ENCODE measurements at regions not wholly inside any gene's neighbourhood (a gene's known extent, or its start where the extent isn't known, plus 50 kb on each side); places are given as distances from the start of the nearest gene placed in this dataset.
"Not testable (repeated sequence)": the region's sequence is repeated elsewhere in the genome, so short reads cannot be mapped to it uniquely, and the experiment has no call there.

- DNase-seq (ENCODE audit: low read depth) = not testable (repeated sequence)
Observed at GRCh38 chr21:9788281-9788680, 733.1 kb upstream of the TPTE start.

GRCh38 chr21:9790354-9790753 is 731.0 kb upstream of the TPTE start:
- not testable (repeated sequence) for DNase-seq (ENCODE audit: low read depth)

DNA sequence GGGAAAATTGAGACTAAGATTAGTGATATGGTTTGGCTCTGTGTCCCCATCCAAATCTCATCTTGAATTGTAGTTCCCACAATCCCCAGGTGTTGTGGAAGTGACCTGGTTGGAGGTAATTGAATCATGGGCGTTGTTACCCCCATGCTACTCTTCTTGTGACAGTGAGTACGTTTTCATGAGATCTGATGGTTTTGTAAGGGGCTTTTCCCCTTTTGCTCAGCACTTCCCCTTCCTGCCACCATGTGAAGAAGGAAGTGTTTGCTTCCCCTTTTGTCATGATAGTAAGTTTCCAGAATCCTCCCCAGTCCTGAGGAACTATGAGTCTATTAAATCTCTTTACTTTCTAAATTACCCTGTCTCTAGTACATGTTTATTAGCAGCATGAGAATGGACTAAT is 729.9 kb upstream of the TPTE start:
- not testable (repeated sequence) for DNase-seq (ENCODE audit: low read depth)

GRCh38 chr21:9795291-9795690 is 726.1 kb upstream of the TPTE start:
- DNase-seq (ENCODE audit: low read depth) = not testable (repeated sequence)

DNA sequence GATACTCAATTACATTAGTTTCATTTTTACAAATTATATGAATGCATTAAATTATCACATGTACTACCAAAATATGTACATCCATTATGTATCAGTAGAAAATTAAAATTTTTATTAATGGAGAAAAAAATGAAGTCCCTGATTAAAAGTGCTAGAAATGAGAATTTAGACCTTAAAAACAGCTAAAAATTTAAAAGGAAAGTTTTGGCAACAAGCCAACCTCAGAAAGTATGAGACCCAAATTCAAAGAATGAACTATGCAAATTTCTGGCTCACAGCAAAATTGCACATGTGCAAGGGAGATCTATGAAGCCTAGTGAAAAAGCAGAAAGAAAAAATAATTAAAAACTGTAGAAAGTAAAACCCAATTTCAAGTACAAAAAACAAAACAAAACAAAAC is 725.1 kb upstream of the TPTE start:
- not testable (repeated sequence) for DNase-seq (ENCODE audit: low read depth)

GRCh38 chr21:9807675-9808074 is 713.7 kb upstream of the TPTE start:
- not testable (repeated sequence) for DNase-seq (ENCODE audit: low read depth)

GRCh38 chr21:9811223-9812004 is 710.0 kb upstream of the TPTE start:
- not testable (repeated sequence) for DNase-seq (ENCODE audit: low read depth)

- DNase-seq (ENCODE audit: low read depth) = not testable (repeated sequence)
Observed at GRCh38 chr21:9812507-9812906, 708.9 kb upstream of the TPTE start.

DNA sequence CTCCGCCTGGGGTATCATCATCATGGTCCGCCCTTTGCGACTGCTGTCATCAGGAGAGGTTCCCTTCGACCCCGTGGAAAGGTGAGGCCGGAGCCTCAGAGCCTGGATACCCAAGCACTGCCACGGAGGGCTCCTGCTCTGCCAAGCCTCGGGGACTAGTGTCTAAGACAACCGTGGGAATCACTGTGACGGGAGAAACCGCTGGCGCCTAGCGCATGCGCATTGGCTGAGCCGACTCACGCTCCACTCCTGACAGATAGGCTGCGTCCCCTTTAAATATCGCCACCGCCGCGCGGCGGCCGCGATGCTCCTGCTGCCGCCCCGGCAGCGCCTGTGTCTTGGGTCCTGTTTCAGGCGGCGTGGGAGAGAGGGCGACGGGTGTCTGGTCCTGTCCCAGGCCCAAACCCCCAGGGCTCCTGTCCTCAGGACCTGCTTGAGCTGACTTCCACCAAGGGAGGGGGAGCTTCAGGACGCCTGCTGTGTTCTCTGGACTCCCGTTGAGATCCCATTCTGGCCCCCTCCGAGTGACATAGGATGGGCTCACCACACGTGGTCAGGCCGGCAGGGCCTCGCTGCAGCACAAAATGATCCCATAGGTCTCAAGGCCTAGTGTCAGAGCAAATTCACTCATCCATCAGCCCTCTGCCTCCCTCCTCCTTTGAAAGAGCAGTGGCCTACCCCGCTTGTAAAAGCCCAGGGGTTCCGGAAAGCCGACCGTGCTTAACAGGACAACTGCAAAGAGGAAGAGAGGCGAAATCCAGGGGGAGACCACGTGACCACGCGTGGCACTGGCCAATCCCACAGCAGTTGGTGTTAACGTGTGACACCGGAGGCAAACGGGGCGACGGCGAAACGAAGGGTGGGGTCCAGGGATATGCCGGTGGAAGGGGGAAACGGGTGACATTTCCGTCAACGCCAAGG is 707.2 kb upstream of the TPTE start:
- not testable (repeated sequence) for DNase-seq (ENCODE audit: low read depth)

DNA sequence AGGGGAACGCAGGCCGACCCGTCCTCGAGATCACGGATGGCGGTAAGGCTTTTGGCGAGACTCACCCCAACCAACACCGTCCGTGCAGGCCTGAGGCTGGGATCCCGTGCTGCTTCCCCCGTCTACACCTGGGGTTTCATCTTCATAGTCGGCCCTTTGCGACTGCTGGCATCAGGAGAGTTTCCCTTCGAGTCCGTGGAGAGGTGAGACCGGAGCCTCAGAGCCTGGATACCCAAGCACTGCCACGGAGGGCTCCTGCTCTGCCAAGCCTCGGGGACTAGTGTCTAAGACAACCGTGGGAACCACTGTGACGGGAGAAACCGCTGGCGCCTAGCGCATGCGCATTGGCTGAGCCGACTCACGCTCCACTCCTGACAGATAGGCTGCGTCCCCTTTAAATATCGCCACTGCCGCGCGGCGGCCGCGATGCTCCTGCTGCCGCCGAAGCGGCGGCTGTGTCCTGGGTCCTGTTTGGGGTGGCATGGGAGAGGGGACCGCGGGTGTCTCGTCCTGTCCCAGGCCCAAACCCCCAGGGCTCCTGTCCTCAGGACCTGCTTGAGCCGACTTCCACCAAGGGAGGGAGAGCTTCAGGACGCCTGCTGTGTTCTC is 706.1 kb upstream of the TPTE start:
- not testable (repeated sequence) for DNase-seq (ENCODE audit: low read depth)

DNA sequence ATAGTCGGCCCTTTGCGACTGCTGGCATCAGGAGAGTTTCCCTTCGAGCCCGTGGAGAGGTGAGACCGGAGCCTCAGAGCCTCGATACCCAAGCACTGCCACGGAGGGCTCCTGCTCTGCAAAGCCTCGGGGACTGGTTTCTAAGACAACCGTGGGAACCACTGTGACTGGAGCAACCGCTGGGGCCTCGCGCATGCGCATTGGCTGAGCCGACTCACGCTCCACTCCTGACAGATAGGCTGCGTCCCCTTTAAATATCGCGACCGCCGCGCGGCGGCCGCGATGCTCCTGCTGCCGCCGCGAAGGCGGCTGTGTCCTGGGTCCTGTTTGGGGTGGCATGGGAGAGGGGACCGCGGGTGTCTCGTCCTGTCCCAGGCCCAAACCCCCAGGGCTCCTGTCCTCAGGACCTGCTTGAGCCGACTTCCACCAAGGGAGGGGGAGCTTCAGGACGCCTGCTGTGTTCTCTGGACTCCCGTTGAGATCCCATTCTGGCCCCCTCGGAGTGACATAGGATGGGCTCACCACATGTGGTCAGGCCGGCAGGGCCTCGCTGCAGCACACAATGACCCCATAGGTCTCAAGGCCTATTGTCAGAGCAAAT is 704.5 kb upstream of the TPTE start:
- DNase-seq (ENCODE audit: low read depth) = not testable (repeated sequence)

DNA sequence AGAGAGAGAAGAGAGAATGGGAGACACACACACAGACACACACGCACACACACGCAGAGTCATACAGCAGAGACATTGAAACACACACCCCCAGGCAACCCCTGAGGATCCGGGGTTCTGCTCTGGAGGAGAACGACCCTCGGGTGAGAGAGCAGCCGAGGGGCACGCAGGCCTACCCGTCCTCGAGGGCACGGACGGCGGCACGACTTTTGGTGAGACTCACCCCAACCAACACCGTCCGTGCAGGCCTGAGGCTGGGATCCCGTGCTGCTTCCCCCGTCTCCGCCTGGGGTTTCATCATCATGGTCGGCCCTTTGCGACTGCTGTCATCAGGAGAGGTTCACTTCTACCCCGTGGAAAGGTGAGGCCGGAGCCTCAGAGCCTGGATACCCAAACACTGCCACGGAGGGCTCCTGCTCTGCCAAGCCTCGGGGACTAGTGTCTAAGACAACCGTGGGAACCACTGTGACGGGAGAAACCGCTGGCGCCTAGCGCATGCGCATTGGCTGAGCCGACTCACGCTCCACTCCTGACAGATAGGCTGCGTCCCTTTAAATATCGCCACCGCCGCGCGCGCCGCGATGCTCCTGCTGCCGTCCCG is 703.4 kb upstream of the TPTE start:
- not testable (repeated sequence) for DNase-seq (ENCODE audit: low read depth)

GRCh38 chr21:9819549-9820192 is 701.7 kb upstream of the TPTE start:
- not testable (repeated sequence) for DNase-seq (ENCODE audit: low read depth)

- DNase-seq (ENCODE audit: low read depth) = not testable (repeated sequence)
Observed at GRCh38 chr21:9820579-9820978, 700.8 kb upstream of the TPTE start.

DNA sequence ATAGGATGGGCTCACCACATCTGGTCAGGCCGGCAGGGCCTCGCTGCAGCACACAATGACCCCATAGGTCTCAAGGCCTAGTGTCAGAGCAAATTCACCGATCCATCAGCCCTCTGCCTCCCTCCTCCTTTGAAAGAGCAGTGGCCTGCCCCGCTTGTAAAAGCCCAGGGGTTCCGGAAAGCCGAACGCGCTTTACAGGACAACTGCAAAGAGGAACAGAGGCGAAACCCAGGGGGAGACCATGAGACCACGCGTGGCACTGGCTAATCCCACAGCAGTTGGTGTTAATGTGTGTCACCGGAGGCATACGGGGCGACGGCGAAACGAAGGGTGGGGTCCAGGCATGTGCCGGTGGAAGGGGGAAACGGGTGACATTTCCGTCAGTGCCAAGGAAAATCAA is 699.9 kb upstream of the TPTE start:
- DNase-seq (ENCODE audit: low read depth) = not testable (repeated sequence)

GRCh38 chr21:9822093-9822820 is 699.1 kb upstream of the TPTE start:
- DNase-seq (ENCODE audit: low read depth) = not testable (repeated sequence)

DNA sequence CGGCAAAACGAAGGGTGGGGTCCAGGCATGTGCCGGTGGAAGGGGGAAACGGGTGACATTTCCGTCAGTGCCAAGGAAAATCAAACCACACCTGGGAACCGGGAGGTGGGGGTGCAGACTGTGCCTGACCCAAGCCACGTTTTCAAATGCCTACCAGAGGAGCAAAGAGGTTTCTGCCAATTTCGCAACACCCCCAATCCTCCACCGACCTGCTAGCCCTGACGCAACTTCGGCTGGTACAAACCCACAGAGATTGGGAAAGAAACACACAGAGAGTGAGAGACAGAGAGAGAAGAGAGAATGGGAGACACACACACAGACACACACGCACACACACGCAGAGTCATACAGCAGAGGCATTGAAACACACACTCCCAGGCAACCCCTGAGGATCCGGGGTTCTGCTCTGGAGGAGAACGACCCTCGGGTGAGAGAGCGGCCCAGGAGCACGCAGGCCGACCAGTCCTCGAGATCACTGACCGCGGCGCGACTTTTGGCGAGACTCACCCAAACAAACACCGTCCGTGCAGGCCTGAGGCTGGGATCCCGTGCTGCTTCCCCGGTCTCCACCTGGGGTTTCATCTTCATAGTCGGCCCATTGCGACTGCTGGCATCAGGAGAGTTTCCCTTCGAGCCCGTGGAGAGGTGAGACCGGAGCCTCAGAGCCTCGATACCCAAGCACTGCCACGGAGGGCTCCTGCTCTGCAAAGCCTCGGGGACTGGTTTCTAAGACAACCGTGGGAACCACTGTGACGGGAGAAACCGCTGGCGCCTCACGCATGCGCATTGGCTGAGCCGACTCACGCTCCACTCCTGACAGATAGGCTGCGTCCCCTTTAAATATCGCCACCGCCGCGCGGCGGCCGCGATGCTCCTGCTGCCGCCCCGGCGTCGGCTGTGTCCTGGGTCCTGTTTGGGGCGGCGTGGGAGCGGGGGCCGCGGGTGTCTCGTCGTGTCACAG is 697.9 kb upstream of the TPTE start:
- DNase-seq (ENCODE audit: low read depth) = peak; percentile 11

DNA sequence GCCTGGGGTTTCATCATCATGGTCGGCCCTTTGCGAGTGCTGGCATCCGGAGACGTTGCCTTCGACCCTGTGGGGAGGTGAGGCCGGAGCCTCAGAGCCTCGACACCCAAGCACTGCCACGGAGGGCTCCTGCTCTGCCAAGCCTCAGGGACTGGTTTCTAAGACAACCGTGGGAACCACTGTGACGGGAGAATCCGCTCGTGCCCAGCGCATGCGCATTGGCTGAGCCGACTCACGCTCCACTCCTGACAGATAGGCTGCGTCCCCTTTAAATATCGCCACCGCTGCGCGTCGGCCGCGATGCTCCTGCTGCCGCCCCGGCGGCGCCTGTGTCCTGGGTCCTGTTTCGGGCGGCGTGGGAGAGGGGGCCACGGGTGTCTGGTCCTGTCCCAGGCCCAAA is 690.6 kb upstream of the TPTE start:
- not testable (repeated sequence) for DNase-seq (ENCODE audit: low read depth)

DNA sequence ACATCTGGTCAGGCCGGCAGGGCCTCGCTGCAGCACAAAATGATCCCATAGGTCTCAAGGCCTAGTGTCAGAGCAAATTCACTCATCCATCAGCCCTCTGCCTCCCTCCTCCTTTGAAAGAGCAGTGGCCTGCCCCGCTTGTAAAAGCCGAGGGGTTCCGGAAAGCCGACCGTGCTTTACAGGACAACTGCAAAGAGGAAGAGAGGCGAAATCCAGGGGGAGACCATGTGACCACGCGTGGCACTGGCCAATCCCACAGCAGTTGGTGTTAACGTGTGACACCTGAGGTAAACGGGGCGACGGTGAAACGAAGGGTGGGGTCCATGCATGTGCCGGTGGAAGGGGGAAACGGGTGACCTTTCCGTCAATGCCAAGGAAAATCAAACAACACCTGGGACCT is 688.6 kb upstream of the TPTE start:
- DNase-seq (ENCODE audit: low read depth) = not testable (repeated sequence)

Data from activated T-cell treated with anti-CD3 and anti-CD28 coated beads for 24 hours (primary cell).